Stimulated activated CD8-positive, alpha-beta memory T cell treated with anti-CD3 and anti-CD28 coated beads, Interleukin-7, amount 100 ng/mL, for 4 hours (primary cell): ENCODE measurements at regions not wholly inside any gene's neighbourhood (a gene's known extent, or its start where the extent isn't known, plus 50 kb on each side); places are given as distances from the start of the nearest gene placed in this dataset.

Experiments used
- DNase-seq, 2 donors: peaks; one replicate each; pipeline ENCODE4 v3.0.0-alpha.2; 2020; ENCODE audit warnings: low read depth in 2 of 2

DNA sequence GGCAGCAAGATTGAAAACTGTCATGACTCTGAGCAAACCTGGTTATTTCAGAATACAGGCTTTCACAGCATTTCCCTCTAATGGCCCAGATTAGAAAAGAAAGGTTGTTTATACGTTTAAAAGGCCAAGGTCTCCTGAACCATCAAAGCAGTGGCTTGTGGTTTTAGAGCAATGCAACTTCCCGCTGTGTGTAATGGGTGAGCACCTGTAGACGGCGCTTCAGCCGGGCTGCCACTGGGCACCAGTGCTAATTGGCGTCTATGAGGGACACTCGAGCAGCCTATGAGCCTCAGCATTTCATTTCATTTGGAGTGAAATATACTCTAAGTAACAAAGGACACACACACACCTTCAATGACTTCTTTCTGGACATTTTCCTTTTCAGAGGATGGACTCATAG, 671.0 kb upstream of the FZD8 start:
- DNase-seq, result no peak

DNA sequence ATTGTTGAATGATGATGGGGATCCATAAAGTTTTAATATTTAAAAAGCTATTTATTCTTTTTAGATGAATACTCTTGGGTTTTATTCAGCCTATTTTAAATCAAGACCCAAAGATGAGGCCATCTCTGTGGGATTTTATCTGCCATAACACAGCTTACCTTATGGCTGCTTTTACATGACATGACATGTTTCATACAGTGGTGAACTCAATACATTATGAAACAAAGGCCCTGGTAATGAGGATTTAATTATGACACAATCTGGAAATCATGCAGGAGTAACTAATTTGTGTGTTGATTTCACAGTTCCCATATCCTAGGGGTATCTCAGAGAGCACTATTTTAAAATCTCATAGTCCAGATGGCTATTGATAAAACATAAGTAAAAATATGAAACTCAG, 661.8 kb upstream of the FZD8 start:
- DNase-seq, result no peak

DNA sequence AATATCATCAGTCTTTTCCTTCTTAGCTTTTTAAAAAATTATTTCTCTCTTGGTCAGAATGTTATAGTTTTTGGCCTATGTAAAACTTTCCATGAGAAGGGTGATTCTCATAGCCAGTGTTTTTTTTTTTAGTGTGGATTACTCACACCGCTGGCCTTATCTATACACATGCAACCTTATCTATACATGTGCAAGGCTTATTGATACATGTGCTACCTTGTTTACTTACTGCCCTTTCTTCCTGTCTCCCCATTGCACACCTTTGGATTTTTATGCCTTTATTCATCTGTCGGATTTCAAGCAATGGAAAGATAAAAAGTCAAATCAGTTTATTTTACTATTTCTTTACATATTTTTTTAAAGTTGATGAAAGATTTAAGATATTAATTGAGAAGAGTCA, 660.0 kb upstream of the FZD8 start:
- no peak for DNase-seq

DNA sequence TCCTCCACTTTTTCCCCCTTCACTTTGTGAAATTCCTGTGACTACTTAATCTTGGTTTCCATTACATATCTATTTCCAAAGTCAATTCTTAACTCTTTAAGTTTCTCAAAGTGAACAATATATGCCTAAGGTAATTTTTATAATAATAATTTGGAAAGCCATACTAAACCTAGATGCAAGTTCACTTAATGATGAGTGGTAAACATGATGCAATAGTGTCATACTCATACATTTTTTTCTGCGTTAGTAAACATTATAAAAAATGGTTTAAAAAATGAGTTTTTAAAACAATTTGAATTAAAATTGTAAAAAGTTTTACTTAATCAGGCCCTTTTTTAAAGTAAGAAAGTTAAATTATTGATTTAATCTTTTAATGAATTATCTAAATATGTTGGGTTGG, 659.4 kb upstream of the FZD8 start:
- DNase-seq, result no peak

DNA sequence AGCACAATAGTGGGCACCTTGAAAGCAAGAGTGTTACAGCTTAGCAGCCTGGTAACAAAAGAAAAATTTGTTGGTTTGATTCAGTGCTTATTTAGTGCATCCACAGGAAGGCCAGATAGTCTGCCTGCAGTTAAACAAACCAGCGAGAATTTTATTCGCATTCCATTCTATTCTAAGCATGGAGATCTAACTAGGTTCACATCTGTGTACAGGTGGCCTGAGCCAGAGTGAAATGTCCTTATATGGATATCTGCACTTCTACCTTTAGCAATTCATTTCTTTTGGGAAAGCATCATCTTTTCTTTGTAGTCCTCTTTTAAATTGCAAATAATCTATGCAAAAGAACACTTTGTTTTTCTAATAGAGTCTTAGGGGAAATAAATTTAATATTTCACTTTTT, 659.0 kb upstream of the FZD8 start:
- DNase-seq, result no peak

DNA sequence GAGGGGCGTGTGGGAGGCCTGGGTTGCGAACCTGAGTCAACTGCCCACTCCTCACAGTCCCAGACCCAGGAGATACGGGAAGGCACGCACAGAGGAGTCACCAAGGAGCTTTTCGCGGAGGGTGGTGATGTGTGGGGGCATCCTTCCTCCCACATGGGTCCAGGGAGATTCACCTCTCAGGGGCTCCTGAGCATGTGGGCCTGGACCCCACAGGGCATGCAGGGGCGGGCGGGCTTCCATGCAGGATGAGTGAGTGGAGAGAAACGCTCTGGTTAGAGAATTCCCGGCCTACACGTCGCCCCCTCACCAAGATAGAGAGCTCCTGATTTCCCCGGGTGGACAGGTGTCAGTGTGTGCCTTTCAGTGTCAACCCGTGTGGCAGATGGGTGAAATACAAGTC, 641.7 kb upstream of the FZD8 start:
- DNase-seq, result no peak

DNA sequence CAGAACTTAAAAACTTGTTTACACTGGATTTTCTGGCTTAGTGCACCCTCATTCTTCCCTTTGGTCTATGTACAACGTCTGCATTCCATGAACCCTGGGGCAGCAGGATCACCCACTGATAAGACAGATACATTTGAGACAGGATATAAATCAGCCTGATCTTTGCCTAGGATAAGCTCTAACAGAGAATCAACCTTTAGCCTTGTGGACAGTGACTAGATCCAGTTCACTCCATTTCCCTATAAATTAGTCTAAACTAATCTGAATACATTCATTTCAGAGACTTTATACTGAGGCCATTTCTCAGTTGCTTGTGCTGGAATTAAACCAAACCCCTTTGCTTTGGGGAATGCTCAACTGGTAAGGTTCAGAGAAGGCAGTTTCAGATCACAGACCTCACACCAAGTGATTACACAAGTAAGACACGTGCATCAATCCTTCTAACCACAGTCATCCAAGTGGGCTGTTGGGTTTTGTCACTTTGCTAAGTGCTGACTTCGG, 639.8 kb upstream of the FZD8 start:
- no peak for DNase-seq

DNA sequence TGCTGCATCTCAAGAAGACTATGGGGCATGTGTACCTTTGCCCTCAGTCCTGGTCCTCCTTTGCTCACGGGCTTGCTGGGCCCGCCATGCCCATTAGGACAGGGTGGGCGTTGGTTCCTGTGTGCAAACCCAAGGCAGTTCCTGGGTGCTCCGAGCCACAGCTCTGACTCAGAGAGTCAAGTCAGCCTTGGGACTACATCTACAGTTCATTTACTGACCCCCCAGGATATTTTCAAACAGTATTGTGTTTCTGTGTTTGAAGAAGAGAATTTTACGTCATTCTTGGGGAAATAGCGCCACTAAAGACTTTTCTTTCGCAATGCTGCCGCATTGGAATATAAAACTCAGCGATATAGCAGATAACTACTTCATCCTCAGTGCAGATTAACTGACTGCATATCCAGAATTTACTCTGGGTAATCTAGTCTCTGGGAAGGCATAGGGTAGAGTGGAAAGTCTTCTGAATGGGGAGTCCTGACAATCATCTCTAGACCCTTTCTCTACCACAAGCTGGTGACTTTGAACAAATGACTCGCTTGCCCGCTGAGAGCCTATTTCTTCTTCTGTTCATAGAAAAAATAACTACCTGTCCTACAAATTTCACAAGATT, 638.9 kb upstream of the FZD8 start:
- no peak for DNase-seq

DNA sequence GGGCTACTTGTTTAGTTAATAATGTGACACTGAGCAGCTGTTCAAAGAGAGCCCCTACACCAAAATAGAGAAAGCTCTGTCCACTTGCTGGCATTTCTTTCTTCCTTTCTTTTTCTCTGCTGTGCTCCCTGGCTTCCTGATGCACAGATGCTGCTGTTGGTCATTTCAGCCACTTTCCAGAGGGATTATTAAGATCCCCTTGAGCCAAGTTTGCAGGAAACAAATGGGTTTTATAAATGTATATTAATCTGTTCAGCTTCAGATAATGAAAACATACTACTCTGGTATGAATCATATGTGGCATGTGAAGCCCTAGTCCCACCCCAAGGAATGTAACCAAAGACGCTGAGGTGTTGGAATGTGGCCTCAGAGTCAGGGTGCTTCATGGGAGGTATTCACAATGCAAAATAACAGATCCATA, 638.2 kb upstream of the FZD8 start:
- DNase-seq, result no peak

DNA sequence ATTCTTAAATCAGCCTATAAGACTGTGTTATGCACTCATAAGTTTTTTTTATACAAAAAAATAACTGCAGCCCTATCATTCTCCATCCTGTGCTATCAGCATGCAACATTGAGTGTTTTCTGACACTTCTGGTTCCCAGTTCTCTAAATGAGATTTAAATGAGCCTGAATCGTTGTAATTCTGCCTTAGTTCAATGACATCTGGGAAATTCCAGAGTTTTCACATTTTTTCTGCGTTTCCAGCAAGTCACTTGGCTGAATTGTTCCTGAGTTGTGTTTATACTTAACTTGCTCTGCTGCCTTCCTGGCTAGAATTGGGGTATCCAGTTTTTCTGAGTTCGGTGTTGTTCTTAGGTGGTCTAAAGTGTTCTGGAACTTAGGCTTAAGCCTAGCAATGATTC, 636.1 kb upstream of the FZD8 start:
- no peak for DNase-seq

DNA sequence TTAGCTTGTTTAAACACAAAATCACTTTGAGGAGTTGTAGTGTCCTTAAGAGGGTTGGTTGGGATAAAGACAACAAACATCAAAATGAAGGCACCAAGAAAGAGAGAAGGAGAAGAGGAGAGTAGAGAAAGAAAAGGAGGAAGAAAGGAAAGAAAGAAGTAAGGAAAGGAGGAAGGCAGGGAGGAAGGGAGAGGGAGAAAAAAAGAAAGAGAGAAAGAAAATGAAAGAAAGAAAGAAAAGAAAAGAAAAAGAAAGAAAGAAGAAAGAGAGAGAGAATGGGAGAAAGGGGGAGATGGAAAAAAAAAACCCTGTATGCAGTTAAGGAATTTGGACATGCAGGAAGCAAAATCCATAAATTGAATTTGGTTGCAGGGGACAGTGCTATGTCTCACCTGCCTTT, 635.4 kb upstream of the FZD8 start:
- no peak for DNase-seq

DNA sequence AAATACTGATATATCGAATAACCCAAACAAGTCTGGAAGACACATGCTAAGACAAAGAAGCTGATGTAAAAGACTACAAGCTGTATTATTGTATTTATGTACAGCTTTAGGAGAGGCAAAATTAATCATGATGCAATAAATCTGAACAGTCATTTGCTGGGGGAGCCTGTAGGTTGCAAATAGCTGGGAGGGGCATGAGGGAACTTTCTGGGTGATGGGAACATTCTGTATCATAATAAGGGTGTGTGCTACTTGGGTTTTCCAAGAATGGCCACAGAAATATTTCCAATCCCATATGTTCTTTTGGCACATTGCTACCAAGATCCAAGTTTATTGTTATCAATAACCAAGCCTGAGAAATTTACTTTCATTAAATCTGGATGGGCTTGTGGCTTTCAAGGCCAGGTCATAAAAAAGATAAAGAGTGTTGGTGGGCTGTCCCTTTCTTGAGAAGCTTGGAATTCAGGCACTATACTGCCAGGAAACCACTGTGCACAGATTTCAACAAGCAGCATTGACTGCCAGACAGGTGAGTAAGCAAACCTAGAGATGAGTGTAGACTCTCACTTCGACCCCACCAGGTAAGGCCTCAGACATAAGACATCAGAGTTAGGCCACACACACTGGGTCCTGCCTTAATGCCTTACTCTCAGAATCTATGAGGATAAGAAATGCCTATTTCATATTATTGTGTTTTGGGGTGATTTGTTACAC, 629.7 kb upstream of the FZD8 start:
- DNase-seq, result no peak

DNA sequence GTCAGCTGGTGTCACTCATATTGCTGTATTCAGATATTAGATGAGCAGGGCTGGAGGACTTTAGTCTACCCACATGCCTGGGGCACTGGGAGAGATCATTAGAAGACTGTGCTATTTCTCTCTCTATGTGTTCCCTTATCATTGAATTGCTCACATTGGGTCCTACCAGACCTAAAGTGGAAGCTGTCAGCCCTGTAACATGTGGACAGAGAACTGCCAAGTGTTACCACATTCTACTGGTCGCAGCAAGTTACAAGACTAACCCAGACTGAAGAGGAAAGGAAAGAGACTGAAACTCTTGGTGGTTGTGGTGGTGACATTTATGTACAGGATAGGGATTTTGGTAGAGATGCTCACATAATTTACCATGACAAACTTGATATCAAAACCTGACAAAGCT, 627.1 kb upstream of the FZD8 start:
- no peak for DNase-seq

DNA sequence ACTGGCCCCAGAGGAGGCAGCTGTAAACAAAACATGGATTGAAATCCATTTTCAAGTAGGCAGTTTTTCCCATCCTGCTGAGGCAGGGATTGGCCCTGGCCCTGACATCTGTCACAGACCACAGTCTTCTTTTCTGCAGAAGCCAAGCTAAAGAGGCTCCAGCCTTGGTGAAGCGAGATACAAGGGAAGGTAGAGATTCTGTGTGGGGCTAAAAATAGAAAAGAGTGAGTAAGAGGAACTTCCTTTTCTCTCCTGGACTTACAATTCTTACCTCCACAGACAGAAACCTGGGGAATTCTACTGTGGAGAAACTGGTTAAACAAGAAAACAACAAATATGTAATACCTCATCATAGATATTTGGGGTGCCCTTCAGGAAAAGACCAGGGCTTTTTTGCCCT, 624.8 kb upstream of the FZD8 start:
- DNase-seq, result no peak

DNA sequence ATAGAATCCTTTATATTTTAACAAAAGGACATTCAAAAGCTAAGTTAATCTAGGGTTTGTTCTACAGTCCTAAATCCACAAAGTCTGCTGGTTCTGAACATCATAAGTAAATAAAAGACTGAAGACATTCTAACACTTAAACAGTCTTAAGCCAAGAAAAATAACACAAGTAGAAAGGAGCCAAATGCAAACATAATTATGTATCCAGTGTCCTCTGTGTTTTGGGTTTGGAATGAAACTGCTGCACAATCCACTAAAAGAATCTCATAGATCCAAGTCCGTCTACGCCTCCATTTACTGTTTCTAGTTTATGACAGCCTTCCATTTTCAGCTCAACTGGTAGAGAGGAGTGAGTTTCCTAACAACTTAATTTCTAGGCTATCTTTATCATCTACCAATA, 623.6 kb upstream of the FZD8 start:
- no peak for DNase-seq

DNA sequence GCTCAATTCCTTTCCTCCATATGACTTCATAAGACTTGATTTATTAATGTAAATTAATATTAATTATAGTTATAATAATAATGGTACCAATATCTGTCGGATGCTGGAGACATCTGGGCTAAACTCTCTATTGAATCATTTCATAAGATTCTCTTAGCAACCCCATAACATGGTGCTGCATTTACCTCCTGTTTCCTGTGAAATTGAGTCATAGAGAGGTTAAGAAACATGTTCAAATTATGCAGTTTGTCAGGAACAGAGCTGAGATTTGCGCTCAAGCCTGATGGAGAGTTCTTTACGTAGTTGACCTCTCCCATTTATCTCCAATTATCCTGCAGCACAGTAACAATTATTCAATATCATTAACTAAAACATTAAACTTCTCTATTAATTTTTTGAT, 621.8 kb upstream of the FZD8 start:
- no peak for DNase-seq

DNA sequence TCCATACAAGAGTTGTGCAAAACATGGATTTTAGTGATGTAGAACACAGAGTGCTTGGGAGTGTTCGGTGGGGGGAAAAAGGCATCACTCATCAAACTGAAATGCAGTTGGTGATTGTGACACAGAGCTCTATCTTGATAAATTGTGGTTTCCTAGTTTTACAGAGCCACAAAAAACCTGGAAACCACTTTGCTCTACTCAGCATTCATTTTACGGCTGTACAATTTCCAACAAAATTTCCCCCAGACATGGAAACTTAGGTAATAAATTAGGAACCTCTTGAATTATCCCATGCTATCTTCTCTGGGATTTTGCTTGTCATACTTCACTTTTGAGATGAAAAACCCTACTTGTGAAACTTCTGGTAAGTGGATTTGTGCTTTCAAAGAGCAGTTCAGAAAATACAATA, 614.9 kb upstream of the FZD8 start:
- no peak for DNase-seq

DNA sequence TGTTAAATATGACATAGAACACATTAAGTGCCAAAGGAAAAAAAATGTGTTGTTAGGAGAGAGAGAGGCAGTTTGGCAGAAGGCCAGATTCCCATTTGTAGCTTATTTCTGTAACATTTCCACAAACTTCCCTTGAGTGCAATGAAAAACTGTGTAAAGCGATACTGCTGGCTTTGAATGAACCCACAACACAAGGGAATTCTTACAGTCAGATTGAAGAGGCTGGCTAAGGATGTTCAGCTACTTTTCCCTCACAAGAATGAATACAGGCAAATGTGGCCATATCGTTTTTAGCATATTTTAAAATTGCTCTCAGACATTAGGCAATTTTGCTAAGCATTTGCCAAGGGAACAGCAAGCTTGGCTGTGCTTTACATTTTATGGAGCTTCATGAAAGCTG, 614.1 kb upstream of the FZD8 start:
- DNase-seq, result no peak

DNA sequence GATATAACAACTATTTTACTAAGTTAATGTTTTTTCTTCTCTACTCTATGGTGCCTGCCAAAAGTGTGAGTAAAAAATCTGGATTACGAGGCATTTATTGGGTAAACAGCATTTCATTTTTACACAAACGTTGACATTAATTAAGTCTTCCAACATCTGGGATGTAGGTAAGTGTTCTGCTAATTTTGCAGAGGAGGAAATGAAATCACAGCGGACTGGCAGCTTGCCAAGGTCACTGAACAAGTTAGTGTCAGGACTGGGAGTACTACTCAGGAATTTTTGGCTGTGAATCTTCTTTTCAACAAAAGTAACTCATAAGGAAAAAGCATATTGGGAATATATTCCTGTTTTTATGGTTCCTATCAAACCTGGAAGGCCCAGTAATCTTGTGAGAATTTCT, 612.1 kb upstream of the FZD8 start:
- DNase-seq, result no peak

DNA sequence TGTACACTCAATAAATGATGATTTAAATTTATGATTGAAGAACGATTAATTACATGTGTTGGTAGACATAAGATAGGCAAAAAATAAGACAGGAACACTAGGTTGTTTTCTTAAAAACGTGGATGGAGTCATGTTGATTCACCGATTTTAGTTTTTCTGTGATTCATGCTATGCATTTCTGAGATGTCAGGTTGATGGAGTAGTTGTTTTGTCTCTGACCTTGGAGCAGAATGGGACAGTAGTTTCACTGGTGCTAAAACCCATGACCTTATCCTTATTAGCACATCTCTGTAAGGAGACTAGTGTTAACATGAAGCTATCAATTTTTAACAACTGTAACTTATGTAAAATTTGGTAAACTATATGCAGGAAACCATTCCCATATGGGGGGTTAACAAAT, 611.6 kb upstream of the FZD8 start:
- no peak for DNase-seq

DNA sequence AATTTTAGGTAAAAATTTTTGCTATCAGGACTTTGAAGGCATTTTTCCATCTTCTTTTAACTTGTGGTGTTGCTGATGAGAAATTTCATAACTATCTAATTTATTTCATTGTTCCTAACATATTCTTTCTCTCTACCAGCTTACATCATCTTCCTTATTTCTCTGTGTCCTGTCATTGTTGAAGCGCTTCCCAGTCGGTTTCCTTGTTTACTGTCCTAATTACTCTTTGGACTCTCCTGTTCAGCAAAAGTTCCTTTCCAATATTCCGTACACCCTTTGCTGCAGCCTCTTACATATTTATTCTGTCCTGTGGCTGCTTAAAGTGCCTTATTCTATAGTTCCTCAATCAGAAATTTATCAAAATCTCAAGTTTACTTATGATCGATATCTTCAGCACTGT, 609.0 kb upstream of the FZD8 start:
- no peak for DNase-seq

DNA sequence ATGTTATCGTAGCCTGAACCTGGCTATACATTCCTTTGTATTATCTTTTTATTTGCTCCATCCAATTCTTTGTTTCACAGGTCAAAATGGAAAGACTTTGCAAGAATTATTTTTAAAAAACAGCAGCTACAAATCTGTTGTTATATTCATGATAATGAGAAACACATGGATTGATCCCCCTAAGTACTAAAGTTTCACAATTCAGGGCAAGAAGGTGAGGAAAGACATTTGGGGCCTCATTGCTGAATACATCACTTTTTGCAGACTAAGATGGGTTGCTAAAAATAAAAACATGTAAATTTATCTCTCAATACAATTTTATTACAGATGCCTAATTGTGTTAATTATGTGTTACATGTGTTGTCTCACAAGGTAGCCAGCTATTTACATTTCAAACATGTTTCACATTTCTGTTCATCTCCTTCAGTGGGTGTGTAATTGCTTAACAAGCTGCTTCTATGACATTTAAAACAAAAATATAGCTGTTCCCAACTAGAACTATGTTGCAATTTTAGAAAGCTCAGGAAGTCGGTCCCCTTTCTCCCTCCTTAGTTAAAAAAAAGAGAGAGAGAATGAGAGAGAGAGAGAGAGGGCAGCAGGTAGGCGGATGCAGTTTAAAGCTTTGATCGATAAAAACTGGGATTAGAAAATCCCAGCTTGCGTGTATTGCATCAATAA, 606.3 kb upstream of the FZD8 start:
- DNase-seq, result no peak

DNA sequence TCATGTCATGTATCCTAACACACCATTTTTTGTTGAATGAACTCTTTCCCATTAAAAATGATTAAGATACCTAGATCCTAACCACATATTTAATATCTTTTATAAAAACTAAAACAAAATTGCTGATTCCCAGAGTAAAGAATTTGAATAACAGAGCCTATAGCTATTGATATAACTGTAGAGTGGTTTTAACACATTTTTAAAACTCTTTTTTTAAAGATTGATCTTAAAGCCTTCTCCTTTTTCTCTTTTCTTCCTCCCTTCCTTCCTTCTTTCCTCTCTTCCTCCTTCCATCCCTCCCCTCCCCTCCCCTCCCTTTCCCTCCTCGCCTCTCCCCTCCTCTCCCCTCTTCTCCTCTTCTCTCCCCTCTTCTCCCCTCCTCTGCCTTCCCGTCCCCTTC, 605.4 kb upstream of the FZD8 start:
- DNase-seq, result no peak
